HCEC 1CT (cell line): ENCODE measurements at regions not wholly inside any gene's neighbourhood (a gene's known extent, or its start where the extent isn't known, plus 50 kb on each side); places are given as distances from the start of the nearest gene placed in this dataset.
A peak's percentile ranks its signal among the peaks of the same experiment; 100 is the strongest.

Experiments
- DNase-seq: peaks from one replicate; pipeline ENCODE4 v3.0.0-alpha.2; 2017

DNA sequence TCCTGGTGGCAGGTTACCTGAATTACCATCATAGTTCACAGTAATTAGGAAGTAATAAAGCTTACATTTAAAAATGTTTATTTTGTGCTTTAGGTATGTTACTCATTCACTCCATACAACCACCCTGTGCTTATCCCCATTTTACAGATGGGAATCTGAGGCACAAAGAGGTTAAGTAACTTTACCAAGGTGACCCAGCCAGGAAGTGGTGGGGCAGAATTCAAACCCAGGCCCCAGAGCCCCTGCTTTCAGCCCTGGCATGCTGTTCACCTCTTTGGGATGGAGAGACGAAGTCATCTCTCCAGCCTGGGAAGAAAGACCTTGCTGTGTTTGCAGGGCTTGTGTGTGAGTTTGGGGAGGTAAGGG, 285.6 kb upstream of the TPM1 start:
- DNase-seq: no peak

DNA sequence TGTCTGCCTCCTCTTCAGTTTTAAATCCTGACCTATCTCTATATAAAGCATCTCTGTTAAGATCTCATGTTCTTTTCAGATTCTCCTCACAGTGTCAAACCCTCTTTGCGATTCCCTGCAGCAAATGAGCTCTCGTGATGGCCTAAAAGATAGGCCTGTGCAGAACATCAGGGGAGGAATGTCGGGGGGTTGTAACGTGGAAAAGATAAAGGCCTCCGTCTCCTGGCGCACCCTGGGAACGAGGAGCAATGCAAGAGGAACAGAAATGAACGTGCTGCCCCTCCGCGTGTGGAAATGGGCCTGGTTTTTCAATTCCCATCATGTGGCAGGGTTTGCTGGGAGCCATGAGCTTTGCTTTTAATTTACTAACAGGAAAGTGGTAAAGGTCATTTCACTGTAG, 285.0 kb upstream of the TPM1 start:
- DNase-seq: no peak

DNA sequence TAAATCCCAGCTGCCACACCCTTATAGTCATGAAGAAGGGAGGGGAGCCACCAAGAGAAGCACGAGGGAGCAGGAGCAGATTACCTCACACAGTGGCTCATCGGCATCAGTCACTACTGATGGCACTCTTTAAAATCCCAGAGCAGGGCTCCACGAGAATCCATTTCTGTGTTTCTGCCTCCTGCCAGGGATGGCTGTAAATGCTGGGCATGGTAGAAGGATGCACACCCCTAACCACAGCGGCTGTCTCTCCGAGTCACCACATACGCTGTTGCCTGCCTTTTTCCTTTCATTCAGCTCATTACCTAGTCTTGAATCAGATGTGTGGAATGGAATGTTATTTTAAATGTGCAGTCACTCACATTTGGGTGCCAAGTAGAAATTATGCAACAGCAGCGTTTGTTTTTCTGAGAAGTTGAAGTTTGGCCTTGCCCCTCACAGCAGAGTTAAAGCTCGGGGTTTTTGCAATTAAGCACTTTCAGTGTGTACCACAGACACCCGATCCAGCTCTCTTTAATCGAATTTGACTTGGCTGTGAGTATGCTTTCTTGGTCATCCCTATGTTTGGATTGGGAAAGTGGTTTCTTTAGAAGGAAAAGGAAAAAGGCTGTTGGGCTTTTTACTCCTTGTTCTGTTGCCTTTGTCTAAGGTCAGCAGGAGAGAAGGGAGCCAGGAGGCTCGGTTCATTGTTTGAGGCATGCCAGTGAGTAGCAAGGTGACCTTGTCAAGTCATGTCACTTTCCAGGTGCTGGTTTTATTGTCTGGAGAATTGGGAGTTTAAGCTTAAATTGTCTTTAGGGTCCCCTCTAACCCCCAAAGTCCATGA, 284.2 kb upstream of the TPM1 start:
- DNase-seq: peak; percentile 90

DNA sequence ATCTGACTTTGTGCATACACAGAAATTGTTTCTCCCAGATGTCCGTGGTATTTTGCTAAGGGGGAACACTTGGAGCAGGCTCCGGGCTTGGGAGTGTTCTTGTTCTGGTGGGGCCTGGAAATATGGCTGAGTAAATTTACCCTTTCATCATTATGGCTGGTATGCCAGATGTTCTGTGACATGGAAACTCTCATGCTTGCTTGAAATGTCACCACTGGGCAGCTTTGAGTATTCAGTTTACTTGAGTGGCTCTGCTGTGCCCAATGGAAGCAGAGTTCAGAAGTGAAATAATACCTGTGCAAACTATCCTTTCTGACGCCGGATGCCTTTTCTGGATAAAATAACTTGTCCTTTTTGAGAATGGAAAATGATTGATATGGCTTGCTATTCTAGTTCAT, 283.6 kb upstream of the TPM1 start:
- no peak for DNase-seq

DNA sequence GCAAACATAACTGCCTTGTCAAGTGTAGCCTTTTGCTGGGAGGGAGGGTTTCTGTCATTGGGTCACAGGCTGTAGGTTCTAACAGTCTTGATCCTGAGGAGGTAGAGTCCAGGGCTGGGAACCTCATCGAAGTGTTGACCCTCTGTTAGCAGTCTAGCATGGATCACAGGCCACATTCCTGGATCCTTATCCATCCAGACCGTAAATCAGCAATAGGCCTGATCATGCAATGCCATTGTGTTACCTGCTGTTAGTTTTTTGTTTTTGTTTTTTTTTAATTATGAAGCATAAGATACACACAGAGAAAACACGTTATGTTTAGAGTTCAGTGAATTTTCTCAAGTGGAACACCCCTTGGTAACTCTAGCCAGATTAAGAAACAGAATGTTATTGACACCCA, 282.0 kb upstream of the TPM1 start:
- DNase-seq: no peak

GRCh38 chr15:62765916-62766315, 276.6 kb upstream of the TPM1 start:
- DNase-seq: no peak

DNA sequence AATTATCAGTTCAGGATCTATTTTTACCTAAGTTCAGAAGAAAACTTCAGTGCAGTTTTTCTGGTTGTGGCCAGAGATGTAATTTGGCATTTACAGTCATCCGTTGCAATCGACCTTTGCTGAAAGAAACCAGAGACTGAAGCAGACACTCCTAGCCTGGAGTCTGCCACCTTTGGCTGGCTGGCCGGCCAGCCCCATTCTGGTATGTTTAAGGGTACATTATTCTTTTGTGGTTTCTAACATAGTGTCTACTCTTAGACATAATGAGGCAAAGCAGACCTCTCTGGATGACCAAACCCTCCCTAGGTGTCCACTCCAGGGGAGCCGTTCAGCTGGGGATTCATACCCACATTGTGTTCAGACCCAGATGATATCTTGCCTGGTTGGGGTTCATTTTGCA, 275.9 kb upstream of the TPM1 start:
- DNase-seq: no peak

- peak; percentile 94 for DNase-seq
Measured at GRCh38 chr15:62769604-62770003, 272.9 kb upstream of the TPM1 start.

- DNase-seq: no peak
Measured at GRCh38 chr15:62770111-62770660, 272.4 kb upstream of the TPM1 start.

DNA sequence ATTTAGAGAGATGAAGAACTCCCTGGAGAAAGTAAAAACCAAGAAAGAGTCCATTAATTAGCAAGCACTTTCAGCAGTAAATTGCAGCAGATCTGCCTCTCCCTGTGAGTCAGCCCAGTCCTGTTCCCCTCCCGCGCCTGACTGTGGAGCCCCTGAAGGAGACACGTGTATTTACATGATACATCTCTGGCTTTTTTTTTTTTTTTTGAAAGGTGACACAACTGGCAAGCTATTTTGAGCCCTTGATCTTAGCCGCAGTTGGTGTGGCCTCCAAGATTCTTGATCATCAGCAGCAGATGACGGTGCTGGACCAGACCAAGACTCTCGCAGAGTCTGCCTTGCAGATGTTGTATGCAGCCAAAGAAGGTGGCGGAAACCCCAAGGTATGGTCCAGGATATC, 271.8 kb upstream of the TPM1 start:
- peak; percentile 89 for DNase-seq

- DNase-seq: no peak
Measured at GRCh38 chr15:62771234-62771633, 271.3 kb upstream of the TPM1 start.

DNA sequence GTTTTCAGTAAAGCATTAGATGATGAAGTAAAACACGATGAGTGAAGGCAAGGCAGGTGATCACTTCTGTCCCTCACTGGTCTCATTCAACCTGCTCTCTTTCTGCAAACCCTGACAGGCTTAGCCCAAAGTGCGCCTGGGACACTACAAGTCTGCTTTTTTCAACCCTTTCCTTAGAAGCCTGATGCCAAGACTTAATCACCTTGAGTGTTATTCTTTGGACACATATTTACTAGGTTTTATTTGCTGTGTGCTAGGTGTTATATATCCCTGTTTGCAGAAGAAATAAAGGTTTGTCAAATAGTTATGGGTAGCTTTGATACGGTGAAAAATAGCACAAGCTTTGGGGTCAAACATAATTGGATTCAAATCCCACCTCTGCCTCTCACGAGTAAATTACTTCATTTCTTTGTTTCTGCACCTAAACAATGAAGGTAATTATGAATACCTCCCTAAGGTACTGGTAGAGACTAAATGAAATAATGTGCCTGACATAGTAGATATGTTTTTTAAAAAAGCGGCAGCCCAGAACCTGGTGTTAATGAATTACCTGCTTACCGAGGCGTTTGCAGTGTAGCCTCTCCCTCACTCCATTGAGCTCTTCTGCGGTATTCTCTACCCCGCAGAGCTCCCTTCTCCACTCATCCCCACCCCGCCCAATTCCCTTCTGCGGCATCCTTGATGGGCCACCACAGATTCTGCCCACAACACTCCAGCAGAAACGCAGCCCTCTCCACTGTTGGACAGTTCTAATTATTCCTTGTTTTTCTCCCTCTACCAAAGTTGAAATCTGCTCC, 269.0 kb upstream of the TPM1 start:
- DNase-seq: no peak

- DNase-seq: no peak
Measured at GRCh38 chr15:62775932-62776331, 266.6 kb upstream of the TPM1 start.

DNA sequence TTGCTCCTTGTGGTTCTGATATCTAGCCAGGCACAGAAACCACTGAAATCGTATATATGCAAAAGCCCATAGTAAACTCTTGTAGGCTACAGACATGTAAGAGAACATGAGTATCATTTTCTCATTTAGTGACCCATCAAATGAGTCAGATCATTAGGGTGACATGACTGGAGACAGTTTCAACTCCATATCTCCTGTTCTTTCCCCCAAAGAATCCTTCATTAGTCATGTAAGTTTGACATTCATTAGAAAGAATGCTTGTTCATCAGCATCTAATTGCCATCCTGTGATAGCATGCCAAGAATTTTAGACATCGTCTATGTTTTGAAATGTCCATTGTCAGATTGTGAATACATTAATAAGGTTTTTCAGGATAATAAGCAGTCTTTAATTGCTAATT, 264.9 kb upstream of the TPM1 start:
- DNase-seq: no peak

DNA sequence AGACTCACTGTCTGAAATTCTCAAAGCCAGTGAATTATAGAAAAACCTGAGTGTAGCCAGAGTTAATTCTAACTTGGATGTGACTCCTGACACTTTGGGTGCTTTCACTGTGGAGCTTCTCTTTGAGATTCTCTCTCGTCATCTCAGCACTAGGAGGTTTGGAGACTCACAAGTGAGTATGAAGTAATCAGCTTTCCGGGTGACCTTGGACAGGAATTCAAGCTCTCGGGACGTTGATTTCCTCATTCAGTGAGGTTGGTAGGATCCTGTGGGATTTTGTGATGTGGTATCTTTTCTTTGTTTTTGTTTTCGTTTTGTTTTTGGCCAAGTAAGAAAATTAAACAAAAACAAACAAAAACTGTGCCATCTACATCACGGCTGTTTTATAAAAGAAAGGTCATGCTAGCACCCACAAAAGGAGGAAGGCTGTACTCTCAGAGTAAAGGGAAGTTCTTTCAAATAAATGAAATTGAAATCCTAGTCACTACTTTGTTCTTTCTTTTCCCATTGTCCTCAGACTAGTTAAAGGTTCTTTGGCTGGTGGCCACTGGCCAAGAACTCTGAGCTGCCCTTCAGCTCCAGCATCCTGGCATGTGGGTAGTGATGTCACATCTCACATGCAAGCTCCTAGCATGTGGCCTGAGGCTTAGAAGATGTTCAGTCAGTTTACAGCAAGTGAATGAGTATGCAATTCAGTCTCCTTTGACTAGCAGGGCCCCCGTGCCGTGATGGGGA, 263.3 kb upstream of the TPM1 start:
- peak; percentile 14 for DNase-seq

GRCh38 chr15:62779899-62780298, 262.6 kb upstream of the TPM1 start:
- no peak for DNase-seq

GRCh38 chr15:62781081-62781497, 261.5 kb upstream of the TPM1 start:
- DNase-seq: no peak

GRCh38 chr15:62782071-62782841, 260.3 kb upstream of the TPM1 start:
- peak; percentile 68 for DNase-seq

DNA sequence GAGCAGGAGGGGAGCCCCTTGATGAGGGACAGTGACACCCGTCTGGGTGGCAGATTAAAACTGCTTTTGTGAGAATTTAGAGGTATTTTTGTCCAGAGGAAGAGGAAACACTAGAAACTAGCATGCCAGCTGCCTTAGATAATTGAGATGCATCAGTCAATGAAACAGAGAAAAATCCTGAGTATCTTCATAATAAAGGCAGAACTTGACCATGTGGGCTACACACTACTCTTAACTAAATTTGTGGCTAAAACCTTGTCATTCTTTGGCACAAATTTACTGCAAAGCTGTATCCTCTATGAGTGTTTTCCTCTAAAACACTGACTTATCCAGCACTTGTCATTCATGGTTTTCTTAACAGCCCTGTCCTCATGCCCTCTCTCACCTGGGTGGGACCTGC, 259.7 kb upstream of the TPM1 start:
- no peak for DNase-seq

GRCh38 chr15:62783303-62783957, 259.1 kb upstream of the TPM1 start:
- DNase-seq: peak; percentile 87

DNA sequence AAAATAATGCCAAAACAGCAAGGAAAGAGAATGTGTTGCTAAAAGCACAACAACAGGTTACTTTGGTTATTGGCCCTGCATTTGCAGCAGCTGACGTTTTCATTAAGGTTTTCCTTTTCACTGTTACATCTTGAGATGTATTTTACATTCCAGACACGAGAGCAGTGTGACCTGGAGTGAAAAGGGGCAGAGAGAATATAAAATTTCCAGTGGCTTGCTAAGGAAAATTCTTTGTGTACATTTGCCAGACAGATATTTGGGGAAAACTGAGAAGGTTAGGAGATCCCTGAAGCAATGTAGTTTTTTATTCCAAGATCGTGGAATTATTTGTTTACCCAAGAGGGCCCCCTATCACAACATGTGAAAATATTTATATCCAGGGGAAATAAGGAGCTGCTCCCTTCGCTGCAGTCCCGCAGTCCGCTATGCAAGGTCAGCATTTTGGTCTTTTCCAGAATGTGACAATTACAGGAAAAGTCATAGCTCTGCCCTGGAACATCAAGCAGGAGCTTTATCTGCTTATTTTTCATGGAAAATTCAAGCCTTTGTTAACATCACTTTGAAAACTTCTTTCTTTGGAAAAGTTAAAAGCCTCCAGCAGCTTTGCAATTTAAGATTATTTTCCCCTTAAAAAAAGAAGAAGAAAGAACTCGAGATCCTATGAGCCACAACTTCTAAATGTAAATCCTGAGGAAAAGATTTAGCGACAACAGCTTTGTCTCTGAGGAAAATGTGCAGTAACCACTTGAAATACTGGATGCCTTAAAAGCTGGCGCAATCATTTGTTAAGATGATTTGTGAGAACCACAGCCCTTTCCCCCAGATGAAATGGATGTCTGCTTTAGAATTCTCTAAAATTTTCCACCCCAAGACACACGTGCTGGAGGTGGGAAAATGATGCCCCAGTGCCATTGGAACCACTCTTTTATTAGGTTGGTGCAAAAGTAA, 256.4 kb upstream of the TPM1 start:
- no peak for DNase-seq
